ENCODE measurements at regions not wholly inside any gene's neighbourhood (a gene's known extent, or its start where the extent isn't known, plus 50 kb on each side); places are given as distances from the start of the nearest gene placed in this dataset.

DNA sequence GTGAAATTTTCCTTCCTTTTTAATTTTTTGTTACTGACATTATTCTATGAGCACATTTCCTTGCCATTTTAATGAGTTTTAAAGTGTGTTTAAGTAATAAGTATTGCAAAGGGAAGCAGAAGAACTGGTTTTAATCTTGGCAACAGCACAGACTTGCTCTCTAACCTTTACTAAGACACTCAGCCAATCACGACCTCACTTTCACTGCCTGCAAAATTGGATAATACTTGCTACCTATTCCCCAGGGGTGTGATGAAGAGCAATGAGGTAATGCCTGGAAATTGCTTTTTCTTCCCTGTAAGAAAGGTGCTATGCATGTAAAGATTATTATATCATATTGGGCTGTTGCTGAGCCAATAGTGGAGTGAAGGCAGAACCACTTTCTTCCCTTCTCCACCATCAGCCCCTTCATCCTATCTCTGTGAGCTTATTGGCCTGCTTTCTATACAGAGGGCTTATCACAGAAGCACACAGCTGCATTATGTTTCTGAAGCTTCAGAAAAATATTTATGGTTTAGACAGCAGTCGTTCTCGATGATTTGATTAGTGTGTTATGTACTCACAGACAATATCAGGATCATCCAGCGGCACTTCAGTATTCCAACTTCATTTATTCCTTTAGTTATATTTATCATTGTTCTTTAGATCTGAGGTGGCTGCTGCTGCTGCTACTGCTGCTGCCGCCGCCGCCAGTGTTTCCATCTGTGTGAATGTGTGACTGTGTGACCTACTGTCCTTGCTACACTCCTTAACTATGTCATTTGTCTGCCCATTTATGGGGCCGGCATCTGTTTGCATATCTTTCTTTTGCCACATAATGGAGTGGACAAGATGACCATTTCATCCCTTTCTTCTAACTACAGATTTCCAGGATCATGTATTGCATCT lies 255.1 kb downstream of the C4orf33 start:
- Histone ChIP-seq H2AFZ (ENCODE audit: low read length) (no peak overlapping the region), H3K4me2 (ENCODE audit: insufficient read depth, low read length) (no peak overlapping the region), H3K27ac (ENCODE audit: low read depth, low read length) (no peak overlapping the region), H4K20me1 (ENCODE audit: insufficient read depth, low read length) (no peaks in the 10 kb centered on the region), H3K27me3 (ENCODE audit: insufficient read depth, low read length) (no peaks in the 10 kb centered on the region), H3K4me3 (ENCODE audit: insufficient read depth, low read length) (no peak overlapping the region), H3K79me2 (ENCODE audit: insufficient read depth, low read length) (no peaks in the 10 kb centered on the region), H3K36me3 (ENCODE audit: insufficient read depth, low read length) (no peaks in the 10 kb centered on the region), H3K4me1 (ENCODE audit: insufficient read depth, low read length) (peaks cover 4% of the 10 kb centered on the region), H3K9me3 (ENCODE audit: low read depth, low read length) (no peaks in the 10 kb centered on the region)
- TF ChIP-seq CTCF (IDR thresholded peaks at IDR 0.05; ENCODE audit: extremely low read depth, low read depth, low read length) = no peak
- DNase-seq (ENCODE audit: insufficient read length, low spot score, missing footprints) = no peak

- H3K36me3 ChIP-seq (ENCODE audit: insufficient read depth, low read length) = no peaks in the 10 kb centered on the region
- no peak for TF ChIP-seq CTCF (IDR thresholded peaks at IDR 0.05; ENCODE audit: extremely low read depth, low read depth, low read length)
- no peak overlapping the region for H3K27ac ChIP-seq (ENCODE audit: low read depth, low read length)
- H3K4me3 ChIP-seq (ENCODE audit: insufficient read depth, low read length) = no peak overlapping the region
- H4K20me1 ChIP-seq (ENCODE audit: insufficient read depth, low read length) = no peaks in the 10 kb centered on the region
- no peak overlapping the region for H2AFZ ChIP-seq (ENCODE audit: low read length)
- no peak for DNase-seq (ENCODE audit: insufficient read length, low spot score, missing footprints)
- H3K4me2 ChIP-seq (ENCODE audit: insufficient read depth, low read length) = no peak overlapping the region
- peaks cover 4% of the 10 kb centered on the region for H3K4me1 ChIP-seq (ENCODE audit: insufficient read depth, low read length)
- H3K79me2 ChIP-seq (ENCODE audit: insufficient read depth, low read length) = no peaks in the 10 kb centered on the region
- H3K9me3 ChIP-seq (ENCODE audit: low read depth, low read length) = no peaks in the 10 kb centered on the region
- H3K27me3 ChIP-seq (ENCODE audit: insufficient read depth, low read length) = no peaks in the 10 kb centered on the region
Observed at GRCh38 chr4:129352480-129352879, 256.5 kb downstream of the C4orf33 start.

- no peak for DNase-seq (ENCODE audit: insufficient read length, low spot score, missing footprints)
- Histone ChIP-seq H3K79me2 (ENCODE audit: insufficient read depth, low read length) (no peaks in the 10 kb centered on the region), H3K4me2 (ENCODE audit: insufficient read depth, low read length) (no peak overlapping the region), H3K27ac (ENCODE audit: low read depth, low read length) (no peak overlapping the region), H3K4me1 (ENCODE audit: insufficient read depth, low read length) (peaks cover 4% of the 10 kb centered on the region), H3K9me3 (ENCODE audit: low read depth, low read length) (no peaks in the 10 kb centered on the region), H3K27me3 (ENCODE audit: insufficient read depth, low read length) (no peaks in the 10 kb centered on the region), H2AFZ (ENCODE audit: low read length) (no peak overlapping the region), H3K4me3 (ENCODE audit: insufficient read depth, low read length) (no peak overlapping the region), H4K20me1 (ENCODE audit: insufficient read depth, low read length) (no peaks in the 10 kb centered on the region), H3K36me3 (ENCODE audit: insufficient read depth, low read length) (no peaks in the 10 kb centered on the region)
- TF ChIP-seq CTCF (IDR thresholded peaks at IDR 0.05; ENCODE audit: extremely low read depth, low read depth, low read length) = no peak
Observed at GRCh38 chr4:129353490-129353889, 257.5 kb downstream of the C4orf33 start.

DNA sequence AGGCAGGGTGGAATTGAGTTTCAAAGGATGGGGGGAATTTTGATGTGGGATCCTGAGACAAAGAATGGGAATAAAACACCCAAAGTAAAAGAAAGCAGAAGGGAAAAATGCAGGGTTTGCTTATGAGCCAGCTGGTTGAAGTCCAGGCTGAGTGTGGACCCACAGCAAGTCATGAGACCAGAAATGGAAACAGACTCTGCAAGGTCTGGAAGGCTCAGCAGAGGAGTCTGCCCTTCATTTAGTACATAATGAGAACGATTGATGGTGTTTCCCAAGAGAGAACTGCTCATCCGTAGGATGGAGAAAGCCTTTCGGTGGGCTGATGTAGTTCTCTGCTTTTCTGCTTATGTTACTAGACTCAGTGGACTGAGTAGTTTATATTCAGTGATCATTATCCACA lies 259.1 kb downstream of the C4orf33 start:
- no peak overlapping the region for H2AFZ ChIP-seq (ENCODE audit: low read length)
- H3K36me3 ChIP-seq (ENCODE audit: insufficient read depth, low read length) = no peaks in the 10 kb centered on the region
- H3K4me1 ChIP-seq (ENCODE audit: insufficient read depth, low read length) = peaks cover 4% of the 10 kb centered on the region
- H4K20me1 ChIP-seq (ENCODE audit: insufficient read depth, low read length) = no peaks in the 10 kb centered on the region
- no peaks in the 10 kb centered on the region for H3K27me3 ChIP-seq (ENCODE audit: insufficient read depth, low read length)
- H3K9me3 ChIP-seq (ENCODE audit: low read depth, low read length) = no peaks in the 10 kb centered on the region
- no peak overlapping the region for H3K27ac ChIP-seq (ENCODE audit: low read depth, low read length)
- H3K79me2 ChIP-seq (ENCODE audit: insufficient read depth, low read length) = no peaks in the 10 kb centered on the region
- no peak for TF ChIP-seq CTCF (IDR thresholded peaks at IDR 0.05; ENCODE audit: extremely low read depth, low read depth, low read length)
- no peak overlapping the region for H3K4me2 ChIP-seq (ENCODE audit: insufficient read depth, low read length)
- DNase-seq (ENCODE audit: insufficient read length, low spot score, missing footprints) = no peak
- no peak overlapping the region for H3K4me3 ChIP-seq (ENCODE audit: insufficient read depth, low read length)
